Umbilical cord (tissue), 1 donor: ENCODE measurements at regions not wholly inside any gene's neighbourhood (a gene's known extent, or its start where the extent isn't known, plus 50 kb on each side); places are given as distances from the start of the nearest gene placed in this dataset.
A peak's percentile ranks its signal among the peaks of the same experiment; 100 is the strongest.
"Not testable (repeated sequence)": the region's sequence is repeated elsewhere in the genome, so short reads cannot be mapped to it uniquely, and the experiment has no call there.

ENCODE experiments used
- DNase-seq: peaks from one replicate; pipeline ENCODE4 v3.0.0-alpha.2; 2015; ENCODE audit warnings: low spot score

- DNase-seq: no peak
Observed at GRCh38 chr13:61358599-61358998, 57.0 kb downstream of the PCDH20 start.

GRCh38 chr13:61350341-61350740, 65.3 kb downstream of the PCDH20 start:
- no peak for DNase-seq

- no peak for DNase-seq
Observed at GRCh38 chr13:61339054-61339621, 76.5 kb downstream of the PCDH20 start.

- no peak for DNase-seq
Observed at GRCh38 chr13:61316647-61317046, 99.0 kb downstream of the PCDH20 start.

- DNase-seq: no peak
Observed at GRCh38 chr13:61294467-61295191, 121.0 kb downstream of the PCDH20 start.

- no peak for DNase-seq
Observed at GRCh38 chr13:61286148-61286745, 129.4 kb downstream of the PCDH20 start.

- DNase-seq: no peak
Observed at GRCh38 chr13:61277586-61278276, 137.9 kb downstream of the PCDH20 start.

- no peak for DNase-seq
Observed at GRCh38 chr13:61277088-61277487, 138.6 kb downstream of the PCDH20 start.

GRCh38 chr13:61276401-61276800, 139.2 kb downstream of the PCDH20 start:
- DNase-seq: no peak

- DNase-seq: no peak
Observed at GRCh38 chr13:61275736-61276135, 139.9 kb downstream of the PCDH20 start.

- no peak for DNase-seq
Observed at GRCh38 chr13:61275251-61275650, 140.4 kb downstream of the PCDH20 start.

- not testable (repeated sequence) for DNase-seq
Observed at GRCh38 chr13:61266896-61267295, 148.8 kb downstream of the PCDH20 start.

- no peak for DNase-seq
Observed at GRCh38 chr13:61261746-61262472, 153.7 kb downstream of the PCDH20 start.

- DNase-seq: no peak
Observed at GRCh38 chr13:61258185-61258584, 157.5 kb downstream of the PCDH20 start.

GRCh38 chr13:61255040-61255796, 160.4 kb downstream of the PCDH20 start:
- DNase-seq: no peak

- DNase-seq: no peak
Observed at GRCh38 chr13:61253105-61253877, 162.4 kb downstream of the PCDH20 start.

- peak; percentile 45 for DNase-seq
Observed at GRCh38 chr13:61252213-61252612, 163.4 kb downstream of the PCDH20 start.

- DNase-seq: no peak
Observed at GRCh38 chr13:61247149-61247936, 168.3 kb downstream of the PCDH20 start.

- DNase-seq: no peak
Observed at GRCh38 chr13:61246351-61246750, 169.3 kb downstream of the PCDH20 start.
